WTC11 (cell line): ENCODE measurements at regions not wholly inside any gene's neighbourhood (a gene's known extent, or its start where the extent isn't known, plus 50 kb on each side); places are given as distances from the start of the nearest gene placed in this dataset.

Source experiments
- ATAC-seq: fragments of 200-7000 bp; cut with Tn5 transposase; 2 replicates; pipeline ENCODE4 v1.10.0; 2021; ENCODE audit warnings: mild to moderate bottlenecking, moderate library complexity
- CTCF ChIA-PET: fragments of 300-600 bp; sonication (Branson Sonifier 250); formaldehyde crosslinking; loops from one replicate; lab custom pipeline; 2021; ENCODE audit warnings: antibody characterized with exemption; lab: Charles Lee
- POLR2A ChIA-PET: fragments of 350-600 bp; sonication (Branson Sonifier 250); formaldehyde crosslinking; loops from one replicate; lab custom pipeline; 2021; ENCODE audit warnings: antibody characterized with exemption; lab: Charles Lee
- DNase-seq: peaks from one replicate; pipeline ENCODE4 v3.0.0; 2021; ENCODE audit warnings: low spot score
- H3K27ac Mint-ChIP-seq: 2 replicates; pipeline ENCODE4 v1.8.0; 2021; ENCODE audit warnings: mixed read lengths
- H3K27me3 Mint-ChIP-seq: 2 replicates; pipeline ENCODE4 v1.8.0; 2021; ENCODE audit warnings: low read depth, mild to moderate bottlenecking, moderate library complexity, mixed read lengths
- H3K36me3 Mint-ChIP-seq: 2 replicates; pipeline ENCODE4 v1.8.0; 2021; ENCODE audit warnings: mixed read lengths
- H3K4me1 Mint-ChIP-seq: 2 replicates; pipeline ENCODE4 v1.8.0; 2022; ENCODE audit warnings: mixed read lengths
- H3K4me3 Mint-ChIP-seq: 2 replicates; pipeline ENCODE4 v1.8.0; 2021; ENCODE audit warnings: mild to moderate bottlenecking, moderate library complexity, mixed read lengths
- H3K9me3 Mint-ChIP-seq: 2 replicates; pipeline ENCODE4 v1.8.0; 2021; ENCODE audit warnings: mixed read lengths
- AFF4 ChIP-seq: sonication (generic); formaldehyde crosslinking; IDR thresholded peaks from 2 replicates; pipeline ENCODE4 v1.8.1; 2023; ENCODE audit warnings: mild to moderate bottlenecking, missing genetic modification reagents, borderline replicate concordance
- ATF2 ChIP-seq: sonication (generic); formaldehyde crosslinking; IDR thresholded peaks from 2 replicates; pipeline ENCODE4 v1.8.1; 2022; ENCODE audit warnings: low read depth, missing genetic modification reagents, borderline replicate concordance
- CREM ChIP-seq: sonication (generic); formaldehyde crosslinking; IDR thresholded peaks from 2 replicates; pipeline ENCODE4 v1.8.1; 2022; ENCODE audit warnings: mild to moderate bottlenecking, missing genetic modification reagents, moderate library complexity
- ERG ChIP-seq: fragments of 250-450 bp; sonication (Bioruptor Pico); IDR thresholded peaks from 2 replicates; pipeline ENCODE4 v1.8.0; 2021; ENCODE audit warnings: mild to moderate bottlenecking
- HMGXB4 ChIP-seq: sonication (generic); formaldehyde crosslinking; IDR thresholded peaks from 2 replicates; pipeline ENCODE4 v1.8.1; 2023; ENCODE audit warnings: mild to moderate bottlenecking, moderate library complexity, missing genetic modification reagents
- IRF2 ChIP-seq: sonication (generic); formaldehyde crosslinking; IDR thresholded peaks from 2 replicates; pipeline ENCODE4 v1.8.0; 2022; ENCODE audit warnings: low read depth, missing genetic modification reagents, borderline replicate concordance
- NFYB ChIP-seq: sonication (generic); formaldehyde crosslinking; conservative IDR thresholded peaks from 2 replicates; pipeline ENCODE4 v1.8.0; 2022; ENCODE audit warnings: low read depth, missing genetic modification reagents
- PRDM15 ChIP-seq: sonication (generic); formaldehyde crosslinking; IDR thresholded peaks from 2 replicates; pipeline ENCODE4 v1.8.0; 2022; ENCODE audit warnings: missing genetic modification reagents
- ZNF281 ChIP-seq: sonication (generic); formaldehyde crosslinking; IDR thresholded peaks from 2 replicates; pipeline ENCODE4 v1.8.0; 2023; ENCODE audit warnings: mild to moderate bottlenecking, missing genetic modification reagents
- ZNF317 ChIP-seq: sonication (generic); formaldehyde crosslinking; IDR thresholded peaks from 2 replicates; pipeline ENCODE4 v1.8.1; 2023; ENCODE audit warnings: low read depth, mild to moderate bottlenecking, moderate library complexity, missing genetic modification reagents, borderline replicate concordance
- ZNF423 ChIP-seq: fragments of 250-450 bp; sonication (Bioruptor Pico); IDR thresholded peaks from 2 replicates; pipeline ENCODE4 v2.1.2; 2022; ENCODE audit warnings: mild to moderate bottlenecking, moderate library complexity
- ZNF425 ChIP-seq: fragments of 250-450 bp; sonication (Bioruptor Pico); conservative IDR thresholded peaks from 2 replicates; pipeline ENCODE4 v1.9.0; 2021; ENCODE audit warnings: mild to moderate bottlenecking

- TF ChIP-seq IRF2 (CRISPR knock-in tag) (no peak), AFF4 (no peak), ERG (CRISPR knock-in tag) (no peak), HMGXB4 (CRISPR knock-in tag) (no peak)
- Mint-ChIP-seq H3K4me1 (peaks cover 7% of the 10 kb centered on the region), H3K36me3 (peaks cover 10% of the 10 kb centered on the region), H3K27ac (no peak overlapping the region), H3K27me3 (no peaks in the 10 kb centered on the region), H3K4me3 (no peak overlapping the region), H3K9me3 (peaks cover 18% of the 10 kb centered on the region)
- CTCF ChIA-PET = no interaction called here
- DNase-seq (no peak), ATAC-seq (no peak)
- POLR2A ChIA-PET = no interaction called here
Observed at GRCh38 chr4:29948858-29949257, 771.3 kb upstream of the PCDH7 start.

- 0 out of 2 replicates have a peak, but pooled peaks cover 3% of the 10 kb centered on the region for H3K4me1 Mint-ChIP-seq
- no peak overlapping the region for H3K4me3 Mint-ChIP-seq
- no peaks in the 10 kb centered on the region for H3K36me3 Mint-ChIP-seq
- H3K27ac Mint-ChIP-seq = no peak overlapping the region
- ChIA-PET CTCF (no interaction called here), POLR2A (no interaction called here)
- no peaks in the 10 kb centered on the region for H3K27me3 Mint-ChIP-seq
- H3K9me3 Mint-ChIP-seq = no peaks in the 10 kb centered on the region
- DNase-seq (no peak), ATAC-seq (no peak)
- no peak for TF ChIP-seq ATF2 (CRISPR knock-in tag)
- TF ChIP-seq CREM (CRISPR knock-in tag) = no peak
- TF ChIP-seq ERG (CRISPR knock-in tag) = no peak
- no peak for TF ChIP-seq ZNF317 (CRISPR knock-in tag)
- no peak for TF ChIP-seq ZNF423 (CRISPR knock-in tag)
- no peak for TF ChIP-seq ZNF425 (CRISPR knock-in tag)
- TF ChIP-seq NFYB (CRISPR knock-in tag) = no peak
- TF ChIP-seq ZNF281 (CRISPR knock-in tag) = no peak
- no peak for TF ChIP-seq PRDM15 (CRISPR knock-in tag)
- TF ChIP-seq, all 79 proteins: peak for 0
Observed at GRCh38 chr4:29966386-29966785, 753.8 kb upstream of the PCDH7 start.
